ENCODE measurements at regions not wholly inside any gene's neighbourhood (a gene's known extent, or its start where the extent isn't known, plus 50 kb on each side); places are given as distances from the start of the nearest gene placed in this dataset.

DNA sequence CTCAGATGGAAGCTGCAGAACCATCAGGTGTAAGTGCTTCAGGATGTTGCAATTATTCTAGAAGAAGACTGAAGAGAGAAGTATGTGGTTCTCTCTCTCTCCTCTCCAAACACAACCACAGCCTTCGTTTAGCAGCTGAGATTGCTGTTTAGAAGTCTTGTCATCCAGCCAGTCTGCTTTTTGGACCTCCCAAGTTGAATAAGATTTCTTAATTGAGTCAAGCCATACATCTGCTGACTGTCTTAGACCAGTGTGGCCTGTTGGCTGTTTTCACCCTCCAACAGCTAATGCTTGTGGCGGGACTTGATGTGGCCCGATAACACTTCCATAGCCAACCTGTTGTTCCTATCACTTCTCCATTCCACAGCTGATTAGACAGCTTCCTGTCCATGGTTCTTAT lies 91.3 kb upstream of the TMEM17 start:
- no peak for ATAC-seq
- intact Hi-C loops (cut with DNase I), result no loop called here
- DNase-seq, result no peak

DNA sequence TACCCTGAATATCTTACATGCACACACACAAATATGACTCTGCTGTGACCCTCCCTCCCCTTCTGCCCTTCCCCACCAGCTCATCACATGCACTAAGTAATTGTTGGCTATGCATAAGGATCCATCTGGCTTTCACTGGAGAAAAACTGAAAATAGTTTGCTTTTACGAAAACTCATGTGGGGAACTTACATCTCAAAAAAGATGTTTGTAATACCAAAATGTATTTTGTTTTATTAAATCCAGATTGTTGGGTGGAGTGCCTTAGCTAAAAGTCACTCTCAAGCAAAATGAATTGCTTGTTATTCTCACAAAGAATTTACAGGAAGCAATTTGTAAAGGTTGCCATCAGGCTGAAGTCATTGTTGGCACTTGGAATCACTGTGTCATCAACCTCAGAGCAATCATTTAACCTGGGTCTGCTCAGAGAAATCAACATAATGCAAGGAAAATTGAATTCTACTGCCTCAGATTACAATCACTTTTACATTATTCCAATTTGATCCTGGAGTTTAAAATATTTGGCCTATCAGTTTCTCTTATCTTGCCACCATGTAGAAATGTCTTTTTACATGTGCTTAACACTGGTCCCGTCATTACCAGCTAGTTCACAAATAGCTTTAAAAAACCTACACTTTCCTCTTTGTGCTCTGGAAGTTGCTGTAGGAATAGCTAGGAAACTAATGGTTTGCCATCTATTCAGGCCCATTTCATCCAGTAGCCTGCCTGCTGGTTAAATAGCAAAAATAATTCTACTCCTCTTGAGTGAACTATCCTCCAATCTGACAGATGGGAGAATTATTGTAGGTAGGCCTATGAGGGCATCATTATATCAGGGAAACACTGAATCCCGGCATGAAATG lies 90.3 kb upstream of the TMEM17 start:
- DNase-seq, result no peak
- ATAC-seq, result no peak
- intact Hi-C loops (cut with DNase I), result no loop called here

DNA sequence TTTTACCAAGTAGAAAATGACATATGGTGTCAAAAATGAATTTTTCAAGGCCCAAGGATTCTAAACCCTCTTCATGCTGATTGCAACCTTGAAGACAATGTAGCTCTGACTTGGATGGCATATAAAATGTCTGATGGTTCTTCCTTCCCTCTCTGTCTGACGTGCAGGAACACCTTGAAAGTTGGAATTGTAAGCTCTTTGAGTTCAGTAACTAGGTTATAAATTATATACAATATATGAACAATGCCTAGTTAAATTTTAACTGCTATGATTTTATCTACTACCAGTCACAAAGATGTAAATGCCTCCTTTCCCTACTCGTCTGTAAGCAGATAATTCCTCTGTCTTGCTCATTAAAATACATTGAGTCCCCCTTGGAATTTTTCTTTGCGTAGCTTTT lies 89.5 kb upstream of the TMEM17 start:
- intact Hi-C loops (cut with DNase I), result no loop called here
- DNase-seq, result no peak
- no peak for ATAC-seq

DNA sequence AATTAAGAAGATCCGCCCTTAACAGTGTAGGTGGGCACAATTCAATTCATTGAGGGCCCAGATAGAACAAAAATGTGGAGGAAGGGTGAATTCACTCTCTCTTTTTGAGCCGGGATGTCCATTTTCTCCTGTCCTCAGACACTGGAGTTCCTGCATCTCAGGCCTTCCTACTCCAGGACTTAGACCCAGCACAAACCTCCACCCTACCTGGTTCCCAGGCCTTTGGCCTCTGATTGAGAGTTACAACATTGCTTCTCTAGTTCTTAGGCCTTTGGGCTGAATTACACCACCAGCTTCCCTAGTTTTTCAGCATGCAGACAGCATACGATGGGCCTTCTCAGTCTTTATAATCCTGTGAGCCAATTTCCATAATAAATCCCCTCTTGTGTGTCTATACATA lies 87.8 kb upstream of the TMEM17 start:
- DNase-seq (no peak), ATAC-seq (no peak)
- intact Hi-C loops (cut with DNase I), result no loop called here

DNA sequence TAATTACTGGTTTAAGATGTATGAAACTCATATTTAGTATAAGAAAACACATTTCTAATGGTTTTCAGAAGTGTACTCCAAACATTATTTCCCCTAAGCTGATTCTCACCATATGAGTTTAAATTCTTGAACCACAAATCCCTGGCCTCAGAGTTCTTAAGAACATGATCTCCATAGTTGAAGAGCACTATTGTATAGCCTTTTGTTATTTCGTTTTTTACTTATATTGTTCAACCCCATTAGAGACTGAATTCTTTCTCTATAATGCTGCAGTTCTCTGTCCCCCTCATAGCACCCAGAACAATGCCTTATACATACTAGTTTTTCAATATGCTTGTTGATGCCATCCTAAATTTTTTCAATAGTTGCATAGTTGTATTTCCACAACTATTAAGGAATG lies 85.5 kb upstream of the TMEM17 start:
- DNase-seq, result no peak
- intact Hi-C loops (cut with DNase I), result no loop called here
- no peak for ATAC-seq

DNA sequence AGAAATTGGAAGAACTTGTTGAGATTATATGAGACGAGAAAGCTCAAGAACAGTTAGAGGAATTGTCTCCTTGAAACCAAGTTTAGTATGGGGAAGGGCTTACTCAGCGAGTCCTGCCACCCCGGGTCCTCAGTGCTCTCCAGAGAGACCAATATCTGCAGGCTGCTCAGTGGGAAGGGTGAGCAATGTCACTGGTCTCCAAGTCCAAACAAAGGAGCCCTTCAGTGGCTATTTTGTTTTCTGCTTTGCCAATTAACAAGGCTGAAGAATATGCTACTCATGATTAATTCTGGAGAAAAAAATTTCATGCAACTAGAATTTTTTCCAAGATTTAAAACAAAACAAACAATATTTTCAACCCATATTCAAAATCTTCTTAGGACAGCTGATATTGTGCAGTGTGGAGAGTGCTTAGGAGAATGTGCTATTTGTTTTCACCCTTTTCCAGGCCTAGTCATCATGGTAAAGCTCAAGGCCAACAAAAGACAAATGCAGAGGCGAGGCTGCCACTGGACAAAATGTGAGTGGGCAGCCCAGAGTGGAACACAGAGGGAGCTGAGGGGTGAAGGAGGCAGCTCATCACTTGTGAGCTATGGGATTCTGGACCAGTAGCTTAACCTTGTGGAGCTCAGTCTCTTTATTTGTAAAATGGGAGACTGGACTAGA lies 83.8 kb upstream of the TMEM17 start:
- intact Hi-C loops (cut with DNase I), result no loop called here
- DNase-seq, result no peak

DNA sequence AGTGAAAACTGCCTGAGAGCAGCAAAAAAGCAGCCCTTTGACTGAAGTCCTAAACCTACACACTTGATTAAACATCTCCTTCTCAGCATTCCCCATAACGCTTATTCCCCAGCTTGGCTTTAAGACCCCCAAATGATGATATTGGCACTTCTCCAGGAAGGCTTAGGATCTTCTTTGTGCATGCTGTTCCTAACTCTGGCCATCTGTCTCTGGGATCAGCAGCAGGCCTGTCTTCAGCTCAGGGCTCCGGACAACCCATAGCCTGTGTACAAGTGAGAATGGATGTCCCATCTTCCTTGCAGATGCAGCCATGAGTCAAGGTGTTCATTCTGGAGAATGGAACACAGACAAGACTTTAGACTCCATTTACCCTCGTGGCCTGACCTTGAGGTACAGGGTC lies 81.6 kb upstream of the TMEM17 start:
- intact Hi-C loops (cut with DNase I), result no loop called here
- DNase-seq (no peak), ATAC-seq (no peak)

More for the DNA sequence above, 83.8 kb upstream of the TMEM17 start:
- peak; percentile 63 to 81 for ATAC-seq

DNA sequence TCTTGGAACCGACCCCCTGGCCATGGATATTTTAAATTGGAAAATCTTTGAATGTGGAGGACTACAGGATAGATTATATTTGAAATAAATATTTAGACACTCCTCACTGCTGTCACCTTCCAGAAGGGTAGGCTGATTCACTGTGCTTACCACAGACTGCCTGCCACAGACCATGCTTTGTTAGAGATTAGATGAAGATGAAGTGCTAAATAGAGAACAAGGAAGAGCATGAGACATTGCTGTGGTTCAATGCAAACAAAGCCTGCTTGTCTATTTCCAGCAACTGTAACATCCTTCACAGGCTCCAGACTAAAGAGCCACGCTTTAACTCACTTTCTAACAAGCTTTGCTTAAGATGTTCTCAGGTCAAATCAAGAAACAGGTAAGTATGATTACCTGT lies 81.0 kb upstream of the TMEM17 start:
- ATAC-seq, result no peak
- intact Hi-C loops (cut with DNase I), result no loop called here
- DNase-seq, result no peak

DNA sequence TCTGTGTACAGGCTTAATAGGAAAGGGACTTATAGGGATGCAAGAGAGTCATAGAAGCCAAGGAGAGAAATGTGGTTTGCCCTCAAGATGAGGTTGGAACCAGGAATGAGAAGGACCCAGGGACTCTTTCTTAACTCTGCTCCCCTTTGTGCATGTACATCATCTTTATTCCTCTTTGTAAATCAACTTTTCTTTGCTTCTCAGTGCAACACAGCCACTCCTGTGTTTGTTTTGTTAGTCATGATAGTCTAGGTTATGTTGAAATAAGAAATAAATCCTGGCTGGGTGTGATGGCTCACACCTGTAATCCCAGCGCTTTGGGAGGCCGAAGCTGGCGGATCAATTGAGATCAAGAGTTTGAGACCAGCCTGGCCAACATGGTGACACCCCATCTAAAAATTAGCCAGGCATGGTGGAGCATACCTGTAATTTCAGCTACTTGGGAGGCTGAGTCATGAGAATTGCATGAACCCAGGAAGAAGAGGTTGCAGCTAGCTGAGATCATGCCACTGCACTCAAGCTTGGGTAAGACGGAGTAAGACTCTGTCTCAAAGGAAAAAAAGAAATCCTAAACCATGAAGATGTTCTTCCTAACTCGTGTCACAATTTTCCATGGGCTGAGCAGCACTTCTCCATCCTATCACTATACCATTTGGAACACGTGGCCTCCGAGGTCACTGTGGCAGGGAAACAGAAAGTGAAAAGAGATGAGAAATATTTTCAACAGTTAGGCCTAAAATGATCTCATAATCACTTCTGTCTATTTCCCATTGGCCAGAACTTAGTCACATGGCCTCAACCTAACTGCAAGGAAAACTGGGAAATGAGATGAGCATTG lies 73.0 kb upstream of the TMEM17 start:
- ATAC-seq (peak in 1 of 2 donors; percentile 72), DNase-seq (no peak)
- intact Hi-C loops (cut with DNase I), result no loop called here

DNA sequence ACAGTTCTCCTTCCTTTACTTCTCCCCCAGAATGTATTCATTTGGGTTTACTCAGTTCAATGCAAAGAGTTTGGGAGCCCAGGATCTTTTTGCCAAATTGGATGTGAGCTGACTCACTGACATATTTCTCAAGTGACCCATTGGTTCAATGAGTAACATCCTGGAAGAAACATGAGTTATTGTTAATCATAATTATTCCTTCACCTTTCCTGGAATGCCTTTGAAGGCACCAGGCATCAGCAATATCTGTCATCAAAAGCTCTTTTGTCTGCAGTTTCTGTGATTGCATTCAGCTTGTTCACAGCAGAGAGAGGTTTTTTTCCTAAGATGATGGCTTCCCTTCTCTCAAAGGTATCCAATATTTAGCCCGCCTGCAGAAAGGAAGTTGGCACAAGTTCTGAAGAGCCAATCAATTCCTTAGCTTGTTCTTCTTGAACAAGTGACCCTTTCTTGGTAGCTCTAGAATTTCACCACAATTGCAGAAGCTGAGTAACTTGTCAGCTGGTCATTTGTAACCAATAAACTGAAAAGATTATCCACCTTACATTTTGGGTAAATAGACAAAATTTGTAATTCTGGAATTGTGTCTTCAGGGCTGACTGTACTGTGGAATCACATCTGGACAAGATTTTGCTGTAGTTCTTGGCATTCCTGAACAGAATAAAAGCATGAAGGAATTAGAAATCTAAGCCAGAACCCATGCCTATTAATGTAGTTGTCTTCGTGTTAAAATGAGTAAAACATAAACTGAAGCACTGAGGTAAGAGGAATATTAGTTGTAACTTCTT lies 72.2 kb upstream of the TMEM17 start:
- ATAC-seq (peak in 1 of 2 donors; percentile 81), DNase-seq (no peak)
- intact Hi-C loops (cut with DNase I), result no loop called here

DNA sequence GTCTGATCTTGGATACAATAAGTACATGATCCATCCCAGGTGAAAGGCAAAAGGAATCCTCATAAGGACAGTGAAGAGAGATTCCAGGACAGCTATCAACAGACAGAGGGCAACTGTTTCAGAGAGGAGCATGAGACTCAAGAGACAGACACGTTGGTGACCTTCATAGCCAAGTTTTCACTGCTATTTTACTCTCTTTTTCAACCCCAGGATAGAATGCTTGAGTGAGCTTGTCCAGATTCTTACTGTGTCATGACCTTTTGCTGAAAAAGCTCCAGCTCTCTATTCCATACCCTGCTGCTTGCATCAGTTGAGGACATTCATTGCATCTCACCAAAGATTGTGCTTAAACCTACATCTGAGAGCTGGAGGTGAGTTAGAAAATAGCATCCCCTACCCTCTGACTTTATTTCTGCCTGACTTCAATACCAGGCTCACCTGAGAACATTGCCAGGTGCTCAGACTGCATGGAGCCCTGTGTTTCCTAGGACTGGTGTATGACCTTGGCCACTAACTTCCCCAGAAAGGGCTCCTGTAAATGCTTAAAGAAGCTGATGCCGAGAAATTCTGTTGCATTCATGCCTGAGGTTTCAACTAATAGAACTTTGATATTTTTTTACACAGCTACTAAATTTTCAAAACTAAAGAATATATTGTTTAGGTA lies 70.4 kb upstream of the TMEM17 start:
- no peak for DNase-seq
- ATAC-seq, result no peak
- intact Hi-C loops (cut with DNase I), result no loop called here

DNA sequence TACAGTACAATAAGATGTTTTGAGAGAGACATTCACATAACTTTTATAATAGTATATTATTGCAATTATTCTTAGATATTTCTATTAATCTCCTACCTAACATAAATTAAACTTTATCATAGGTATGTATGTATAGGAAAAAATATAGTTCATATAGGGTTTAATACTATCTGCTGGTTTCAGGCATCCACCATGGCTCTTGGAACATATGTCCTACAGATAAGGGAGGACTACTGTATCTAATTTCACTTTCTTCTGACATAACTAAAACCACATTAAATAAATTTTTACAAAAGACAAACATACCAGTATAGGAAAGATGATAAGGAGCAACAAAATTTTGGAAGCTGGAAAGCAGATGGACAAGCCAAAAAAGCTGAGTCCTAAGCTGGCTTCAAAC lies 67.9 kb upstream of the TMEM17 start:
- ATAC-seq (no peak), DNase-seq (no peak)
- intact Hi-C loops (cut with DNase I), result no loop called here

DNA sequence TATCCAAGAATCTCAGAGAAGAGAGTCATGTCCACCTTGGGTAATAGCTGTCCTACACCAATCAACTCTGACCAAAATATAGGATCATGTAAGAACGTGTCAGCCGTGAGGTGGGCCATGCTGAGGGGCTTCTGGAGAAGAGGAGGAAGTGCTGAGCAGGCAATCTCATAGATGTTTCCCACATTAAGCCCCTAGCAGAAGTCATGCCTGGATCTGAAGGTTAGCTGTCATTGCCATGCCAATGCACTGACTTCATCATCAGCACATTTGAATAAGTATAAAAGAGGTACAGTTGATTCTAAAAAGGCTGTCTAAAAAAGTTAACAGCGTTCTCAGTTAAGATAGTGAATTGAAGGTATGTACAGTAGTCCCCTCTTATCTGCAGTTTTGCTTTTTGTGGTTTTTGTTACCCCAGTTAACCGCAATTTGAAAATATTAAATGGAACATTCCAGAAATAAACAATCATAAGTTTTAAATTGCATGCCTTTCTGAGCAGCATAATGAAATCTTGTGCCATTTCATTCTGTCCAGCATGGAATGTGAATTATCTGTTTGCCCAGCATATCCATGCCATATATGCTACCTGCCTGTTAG lies 67.2 kb upstream of the TMEM17 start:
- ATAC-seq, result no peak
- intact Hi-C loops (cut with DNase I), result no loop called here

DNA sequence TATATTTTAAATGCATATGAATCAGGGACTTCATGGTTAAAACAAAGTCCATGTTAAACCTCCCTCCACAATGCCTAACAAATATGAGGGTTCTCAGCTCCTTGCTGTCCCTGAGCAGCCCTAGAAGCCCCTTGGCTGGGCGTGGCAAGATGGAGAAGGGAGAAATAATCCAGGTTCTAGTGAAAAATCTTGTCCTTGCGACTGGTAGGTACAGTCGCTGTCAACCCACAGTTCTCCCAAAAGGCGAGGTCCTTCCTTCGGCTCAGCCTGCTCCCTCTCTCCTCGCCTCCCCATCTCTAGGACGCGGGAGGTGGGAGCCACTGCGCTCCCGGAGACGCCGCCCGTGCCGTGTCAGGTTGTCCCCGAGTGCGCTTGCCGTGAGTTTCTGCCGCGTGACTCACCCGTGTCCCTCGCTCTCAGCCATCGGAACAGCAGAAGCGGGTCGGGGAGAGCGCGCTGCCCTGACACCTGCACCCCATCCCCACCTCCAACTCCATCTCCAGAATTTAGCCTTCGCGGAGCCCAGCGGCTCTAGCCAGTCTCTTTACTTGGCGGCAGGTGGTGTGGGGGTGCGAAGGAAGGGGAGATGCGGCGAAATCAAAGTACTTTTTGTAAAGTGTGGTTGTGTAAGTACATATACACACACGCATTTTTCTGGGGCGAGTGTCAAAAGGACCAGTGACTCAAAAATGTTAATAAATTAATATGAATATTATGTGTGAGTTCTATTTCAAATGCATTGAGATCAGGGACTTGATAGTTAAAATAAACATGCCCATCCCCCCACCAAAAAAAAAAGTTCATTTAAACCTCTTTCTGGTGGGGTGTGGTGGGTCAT lies 65.1 kb upstream of the TMEM17 start:
- ATAC-seq (peak in 1 of 2 donors; percentile 70), DNase-seq (no peak)
- intact Hi-C loops (cut with DNase I), result no loop called here

More for the DNA sequence above, 67.2 kb upstream of the TMEM17 start:
- DNase-seq, result no peak

DNA sequence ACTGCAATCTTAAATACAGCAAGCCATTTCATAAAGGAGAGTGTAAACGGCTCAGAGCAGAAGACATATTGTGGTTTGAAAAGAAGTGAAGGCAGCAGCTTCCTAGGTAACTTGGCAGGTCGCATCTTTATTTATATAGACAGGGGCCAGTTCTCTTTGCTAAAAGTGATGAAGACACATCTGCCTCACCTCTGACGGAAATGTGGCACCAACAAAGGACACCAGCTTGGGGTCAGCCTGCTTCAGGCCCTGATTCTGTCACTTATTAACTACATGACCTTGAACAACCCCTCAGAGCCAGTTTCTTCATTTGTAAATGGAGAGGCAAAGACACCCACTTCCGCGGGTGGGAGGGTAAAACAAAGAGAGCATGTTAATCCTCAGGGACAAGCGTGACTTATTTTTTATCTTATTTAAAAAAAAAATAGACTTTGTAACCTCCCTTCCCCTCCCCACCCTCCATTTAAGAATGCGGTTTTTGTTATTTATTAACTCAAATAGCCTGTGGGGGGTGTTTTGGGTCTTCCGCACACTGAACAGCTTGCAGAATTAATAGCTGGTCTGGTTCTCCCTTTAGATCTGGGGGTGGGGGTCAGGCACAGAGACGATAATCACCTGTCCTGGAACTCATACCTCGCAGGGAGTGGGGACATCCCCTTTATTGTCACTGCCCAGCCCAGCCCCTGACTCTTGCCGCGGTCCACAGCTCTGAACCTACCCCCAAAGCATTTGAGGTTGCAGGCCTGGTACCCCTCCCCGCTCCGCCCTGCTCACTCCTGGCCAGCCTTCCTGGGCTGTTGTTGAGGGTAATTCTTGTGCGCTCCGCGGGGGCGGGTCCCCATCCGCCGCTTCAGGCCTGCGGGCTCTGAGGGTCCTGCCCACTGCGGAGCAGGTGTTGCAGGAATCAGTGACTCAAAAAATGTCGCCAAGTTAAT lies 64.2 kb upstream of the TMEM17 start:
- DNase-seq, result no peak
- ATAC-seq, result peak in 1 of 2 donors; percentile 35
- intact Hi-C loops (cut with DNase I), result no loop called here

All from left cardiac atrium (tissue), 4 donors.